ENCODE measurements at regions not wholly inside any gene's neighbourhood (a gene's known extent, or its start where the extent isn't known, plus 50 kb on each side); places are given as distances from the start of the nearest gene placed in this dataset.

DNA sequence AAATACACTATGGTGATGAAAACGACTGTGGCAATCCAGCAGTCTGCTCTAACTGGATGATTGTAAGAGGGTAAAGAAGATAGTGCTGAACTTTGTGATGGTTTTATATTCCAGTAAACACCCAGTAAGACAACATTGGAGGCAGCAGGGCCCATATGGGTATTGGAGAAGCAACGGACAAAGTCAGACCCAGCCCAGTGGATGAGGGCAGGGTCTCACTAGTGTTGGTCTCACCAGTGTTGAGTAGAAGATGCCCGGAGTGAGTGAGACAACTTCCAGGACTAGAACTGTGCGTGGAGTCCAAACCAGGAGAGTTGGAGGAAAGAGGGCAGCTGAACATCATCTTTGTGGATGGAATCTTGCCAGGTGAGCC lies 71.9 kb upstream of the CELF4 start:
- Histone ChIP-seq H3K27me3 (ENCODE audit: control insufficient read depth in 4 of 4, insufficient read depth in 4 of 4, low read length in 3 of 4) (peaks cover 0 to 2% (median 0%) of the 10 kb centered on the region in 4 donors), H3K9me3 (ENCODE audit: control insufficient read depth in 4 of 4, low read length in 3 of 4) (no peaks in the 10 kb centered on the region), H3K36me3 (ENCODE audit: control insufficient read depth in 4 of 4, insufficient read depth in 3 of 4, low read depth in 1 of 4, low read length in 3 of 4) (no peaks in the 10 kb centered on the region), H3K4me1 (ENCODE audit: control insufficient read depth in 4 of 4, insufficient read depth in 4 of 4, low read length in 3 of 4) (no peaks in the 10 kb centered on the region), H3K4me3 (ENCODE audit: low read depth in 1 of 3, low read length in 3 of 3) (no peak overlapping the region), H3K27ac (ENCODE audit: low read depth in 1 of 2, low read length in 2 of 2) (no peak overlapping the region), H3K9ac (ENCODE audit: low read depth in 1 of 2, low read length in 2 of 2) (no peak overlapping the region)
- TF ChIP-seq YY1 (IDR thresholded peaks at IDR 0.05) = no peak
- TF ChIP-seq, protein P1, sequence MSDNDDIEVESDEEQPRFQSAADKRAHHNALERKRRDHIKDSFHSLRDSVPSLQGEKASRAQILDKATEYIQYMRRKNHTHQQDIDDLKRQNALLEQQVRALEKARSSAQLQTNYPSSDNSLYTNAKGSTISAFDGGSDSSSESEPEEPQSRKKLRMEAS (IDR thresholded peaks at IDR 0.05) = no peak
- TF ChIP-seq RXRA (IDR thresholded peaks at IDR 0.05) = no peak
- TF ChIP-seq SP1 (IDR thresholded peaks at IDR 0.05) = no peak
- TF ChIP-seq GABPA (IDR thresholded peaks at IDR 0.05 in 1 of 2, conservative IDR thresholded peaks at IDR 0.05 in 1 of 2) = no peak
- TF ChIP-seq, protein P2, sequence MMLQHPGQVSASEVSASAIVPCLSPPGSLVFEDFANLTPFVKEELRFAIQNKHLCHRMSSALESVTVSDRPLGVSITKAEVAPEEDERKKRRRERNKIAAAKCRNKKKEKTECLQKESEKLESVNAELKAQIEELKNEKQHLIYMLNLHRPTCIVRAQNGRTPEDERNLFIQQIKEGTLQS (IDR thresholded peaks at IDR 0.05) = no peak
- TF ChIP-seq TAF1 (conservative IDR thresholded peaks at IDR 0.05) = no peak
- no peak for TF ChIP-seq EGR1 (IDR thresholded peaks at IDR 0.05; ENCODE audit: low read depth in 2 of 2)
- TF ChIP-seq FOXA1 (IDR thresholded peaks at IDR 0.05) = no peak
- TF ChIP-seq, protein P3, sequence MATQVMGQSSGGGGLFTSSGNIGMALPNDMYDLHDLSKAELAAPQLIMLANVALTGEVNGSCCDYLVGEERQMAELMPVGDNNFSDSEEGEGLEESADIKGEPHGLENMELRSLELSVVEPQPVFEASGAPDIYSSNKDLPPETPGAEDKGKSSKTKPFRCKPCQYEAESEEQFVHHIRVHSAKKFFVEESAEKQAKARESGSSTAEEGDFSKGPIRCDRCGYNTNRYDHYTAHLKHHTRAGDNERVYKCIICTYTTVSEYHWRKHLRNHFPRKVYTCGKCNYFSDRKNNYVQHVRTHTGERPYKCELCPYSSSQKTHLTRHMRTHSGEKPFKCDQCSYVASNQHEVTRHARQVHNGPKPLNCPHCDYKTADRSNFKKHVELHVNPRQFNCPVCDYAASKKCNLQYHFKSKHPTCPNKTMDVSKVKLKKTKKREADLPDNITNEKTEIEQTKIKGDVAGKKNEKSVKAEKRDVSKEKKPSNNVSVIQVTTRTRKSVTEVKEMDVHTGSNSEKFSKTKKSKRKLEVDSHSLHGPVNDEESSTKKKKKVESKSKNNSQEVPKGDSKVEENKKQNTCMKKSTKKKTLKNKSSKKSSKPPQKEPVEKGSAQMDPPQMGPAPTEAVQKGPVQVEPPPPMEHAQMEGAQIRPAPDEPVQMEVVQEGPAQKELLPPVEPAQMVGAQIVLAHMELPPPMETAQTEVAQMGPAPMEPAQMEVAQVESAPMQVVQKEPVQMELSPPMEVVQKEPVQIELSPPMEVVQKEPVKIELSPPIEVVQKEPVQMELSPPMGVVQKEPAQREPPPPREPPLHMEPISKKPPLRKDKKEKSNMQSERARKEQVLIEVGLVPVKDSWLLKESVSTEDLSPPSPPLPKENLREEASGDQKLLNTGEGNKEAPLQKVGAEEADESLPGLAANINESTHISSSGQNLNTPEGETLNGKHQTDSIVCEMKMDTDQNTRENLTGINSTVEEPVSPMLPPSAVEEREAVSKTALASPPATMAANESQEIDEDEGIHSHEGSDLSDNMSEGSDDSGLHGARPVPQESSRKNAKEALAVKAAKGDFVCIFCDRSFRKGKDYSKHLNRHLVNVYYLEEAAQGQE (IDR thresholded peaks at IDR 0.05) = no peak
- TF ChIP-seq JUND (IDR thresholded peaks at IDR 0.05) = no peak
- TF ChIP-seq NR2F2 (IDR thresholded peaks at IDR 0.05) = no peak
- DNase-seq (ENCODE audit: low spot score) = no peak
- WGBS = 63% methylated on average over 4 of the region's 4 CpGs

DNA sequence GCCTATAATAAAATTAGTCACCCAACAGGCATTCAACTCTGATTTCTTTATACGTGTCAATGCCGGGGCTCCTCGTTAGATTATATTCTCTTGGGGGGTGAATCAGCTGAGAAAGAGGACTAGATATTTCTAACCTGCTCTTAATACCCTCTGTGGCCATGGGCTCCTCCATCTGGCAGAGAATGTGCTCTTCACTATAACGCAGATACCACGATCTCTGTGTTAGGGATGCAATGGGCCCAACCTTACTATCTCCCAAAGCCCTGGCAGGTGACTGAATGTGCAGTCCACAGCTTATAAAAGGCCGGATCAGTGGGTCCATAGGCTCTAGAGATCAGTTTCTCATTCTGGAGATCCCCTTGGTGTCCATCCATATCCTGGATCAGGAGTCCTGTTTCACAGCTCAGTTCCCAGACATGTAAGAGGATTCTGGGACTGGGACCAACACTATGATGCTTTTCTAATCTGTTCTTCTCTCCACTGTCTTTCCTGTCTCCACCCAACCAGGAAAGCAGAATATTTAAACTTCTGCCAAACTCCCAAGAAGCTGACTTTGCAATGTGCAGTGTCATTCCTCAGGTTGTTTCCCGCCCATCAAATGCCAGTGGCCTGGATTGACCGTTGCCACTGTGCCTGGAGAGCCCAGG lies 71.4 kb upstream of the CELF4 start:
- WGBS = 76% methylated on average over 8 of the region's 8 CpGs
- no peaks in the 10 kb centered on the region for H3K4me1 ChIP-seq (ENCODE audit: control insufficient read depth in 4 of 4, insufficient read depth in 4 of 4, low read length in 3 of 4)

More for the DNA sequence above, 71.4 kb upstream of the CELF4 start:
- TF ChIP-seq, protein P1 (IDR thresholded peaks at IDR 0.05) = no peak
- TF ChIP-seq EGR1 (IDR thresholded peaks at IDR 0.05; ENCODE audit: low read depth in 2 of 2) (no peak), TAF1 (conservative IDR thresholded peaks at IDR 0.05) (no peak), HNF4G (IDR thresholded peaks at IDR 0.05) (no peak), RAD21 (IDR thresholded peaks at IDR 0.05) (no peak), YY1 (IDR thresholded peaks at IDR 0.05) (no peak), FOXA1 (IDR thresholded peaks at IDR 0.05) (no peak)
- TF ChIP-seq, protein P4, sequence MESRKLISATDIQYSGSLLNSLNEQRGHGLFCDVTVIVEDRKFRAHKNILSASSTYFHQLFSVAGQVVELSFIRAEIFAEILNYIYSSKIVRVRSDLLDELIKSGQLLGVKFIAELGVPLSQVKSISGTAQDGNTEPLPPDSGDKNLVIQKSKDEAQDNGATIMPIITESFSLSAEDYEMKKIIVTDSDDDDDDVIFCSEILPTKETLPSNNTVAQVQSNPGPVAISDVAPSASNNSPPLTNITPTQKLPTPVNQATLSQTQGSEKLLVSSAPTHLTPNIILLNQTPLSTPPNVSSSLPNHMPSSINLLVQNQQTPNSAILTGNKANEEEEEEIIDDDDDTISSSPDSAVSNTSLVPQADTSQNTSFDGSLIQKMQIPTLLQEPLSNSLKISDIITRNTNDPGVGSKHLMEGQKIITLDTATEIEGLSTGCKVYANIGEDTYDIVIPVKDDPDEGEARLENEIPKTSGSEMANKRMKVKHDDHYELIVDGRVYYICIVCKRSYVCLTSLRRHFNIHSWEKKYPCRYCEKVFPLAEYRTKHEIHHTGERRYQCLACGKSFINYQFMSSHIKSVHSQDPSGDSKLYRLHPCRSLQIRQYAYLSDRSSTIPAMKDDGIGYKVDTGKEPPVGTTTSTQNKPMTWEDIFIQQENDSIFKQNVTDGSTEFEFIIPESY (IDR thresholded peaks at IDR 0.05) = no peak
- H3K9ac ChIP-seq (ENCODE audit: low read depth in 1 of 2, low read length in 2 of 2) = no peak overlapping the region
- no peaks in the 10 kb centered on the region for H3K36me3 ChIP-seq (ENCODE audit: control insufficient read depth in 4 of 4, insufficient read depth in 3 of 4, low read depth in 1 of 4, low read length in 3 of 4)
- no peak for DNase-seq (ENCODE audit: low spot score)
- peaks cover 0 to 2% (median 0%) of the 10 kb centered on the region in 4 donors for H3K27me3 ChIP-seq (ENCODE audit: control insufficient read depth in 4 of 4, insufficient read depth in 4 of 4, low read length in 3 of 4)
- no peak overlapping the region for H3K27ac ChIP-seq (ENCODE audit: low read depth in 1 of 2, low read length in 2 of 2)
- no peaks in the 10 kb centered on the region for H3K9me3 ChIP-seq (ENCODE audit: control insufficient read depth in 4 of 4, low read length in 3 of 4)
- H3K4me3 ChIP-seq (ENCODE audit: low read depth in 1 of 3, low read length in 3 of 3) = no peak overlapping the region

All from liver (tissue), 7 donors.